ENCODE measurements at regions not wholly inside any gene's neighbourhood (a gene's known extent, or its start where the extent isn't known, plus 50 kb on each side); places are given as distances from the start of the nearest gene placed in this dataset.
"Not testable (repeated sequence)": the region's sequence is repeated elsewhere in the genome, so short reads cannot be mapped to it uniquely, and the experiment has no call there.

- DNase-seq, result no peak
These were observed 269.0 kb downstream of the RAD51AP2 start for GRCh38 chr2:17249249-17249648.

- DNase-seq, result no peak
These were observed 272.3 kb downstream of the RAD51AP2 start for GRCh38 chr2:17245906-17246305.

GRCh38 chr2:17242813-17243485 is 275.3 kb downstream of the RAD51AP2 start:
- no peak for DNase-seq

- DNase-seq, result no peak
These were observed 278.7 kb downstream of the RAD51AP2 start for GRCh38 chr2:17239550-17239949.

- no peak for DNase-seq
These were observed 283.1 kb downstream of the RAD51AP2 start for GRCh38 chr2:17235167-17235566.

- DNase-seq, result no peak
These were observed 285.3 kb downstream of the RAD51AP2 start for GRCh38 chr2:17232776-17233556.

GRCh38 chr2:17231394-17231965 is 286.8 kb downstream of the RAD51AP2 start:
- DNase-seq, result no peak

GRCh38 chr2:17229414-17229813 is 288.8 kb downstream of the RAD51AP2 start:
- no peak for DNase-seq

GRCh38 chr2:17228461-17228860 is 289.8 kb downstream of the RAD51AP2 start:
- DNase-seq, result no peak

- DNase-seq, result no peak
These were observed 290.4 kb downstream of the RAD51AP2 start for GRCh38 chr2:17227856-17228255.

- no peak for DNase-seq
These were observed 291.2 kb downstream of the RAD51AP2 start for GRCh38 chr2:17226941-17227490.

GRCh38 chr2:17223211-17223610 is 295.0 kb downstream of the RAD51AP2 start:
- no peak for DNase-seq

- DNase-seq, result no peak
These were observed 309.7 kb downstream of the RAD51AP2 start for GRCh38 chr2:17208511-17208910.

- no peak for DNase-seq
These were observed 311.5 kb downstream of the RAD51AP2 start for GRCh38 chr2:17206771-17207170.

GRCh38 chr2:17204214-17204613 is 314.0 kb downstream of the RAD51AP2 start:
- DNase-seq, result not testable (repeated sequence)

GRCh38 chr2:17202628-17203027 is 315.6 kb downstream of the RAD51AP2 start:
- DNase-seq, result not testable (repeated sequence)

- DNase-seq, result no peak
These were observed 318.5 kb downstream of the RAD51AP2 start for GRCh38 chr2:17199741-17200140.

- DNase-seq, result no peak
These were observed 321.9 kb downstream of the RAD51AP2 start for GRCh38 chr2:17196380-17196779.

- no peak for DNase-seq
These were observed 323.2 kb downstream of the RAD51AP2 start for GRCh38 chr2:17195016-17195415.

- DNase-seq, result no peak
These were observed 324.2 kb downstream of the RAD51AP2 start for GRCh38 chr2:17194083-17194482.

- not testable (repeated sequence) for DNase-seq
These were observed 324.8 kb downstream of the RAD51AP2 start for GRCh38 chr2:17193433-17193890.

- DNase-seq, result no peak
These were observed 327.0 kb downstream of the RAD51AP2 start for GRCh38 chr2:17191223-17191622.

GRCh38 chr2:17190527-17190926 is 327.7 kb downstream of the RAD51AP2 start:
- DNase-seq, result no peak

- no peak for DNase-seq
These were observed 329.5 kb downstream of the RAD51AP2 start for GRCh38 chr2:17188721-17189120.

Data from CD4-positive, alpha-beta T cell treated with Interleukin-17A for 1 hour (primary cell).